Muscle of leg (tissue), 3 donors: ENCODE measurements at regions not wholly inside any gene's neighbourhood (a gene's known extent, or its start where the extent isn't known, plus 50 kb on each side); places are given as distances from the start of the nearest gene placed in this dataset.
"Not testable (repeated sequence)": the region's sequence is repeated elsewhere in the genome, so short reads cannot be mapped to it uniquely, and the experiment has no call there.

Experiments
- DNase-seq: peaks from one replicate; pipeline ENCODE4 v3.0.0; 2013
- H3K27ac ChIP-seq: one replicate; pipeline ENCODE4 v1.5.1; 2013; ENCODE audit warnings: mild to moderate bottlenecking, low read length, control low read depth
- H3K27me3 ChIP-seq: one replicate; pipeline ENCODE4 v1.6.1; 2013; ENCODE audit warnings: low read length; ENCODE audit not compliant: control insufficient read depth, insufficient read depth
- H3K36me3 ChIP-seq: one replicate; pipeline ENCODE4 v1.6.1; 2013; ENCODE audit warnings: low read length; ENCODE audit not compliant: control insufficient read depth, insufficient read depth
- H3K4me1 ChIP-seq: one replicate; pipeline ENCODE4 v1.6.1; 2013; ENCODE audit warnings: low read length; ENCODE audit not compliant: control insufficient read depth, insufficient read depth
- H3K4me3 ChIP-seq: one replicate; pipeline ENCODE4 v1.5.1; 2013; ENCODE audit warnings: low read length, control low read depth
- H3K9me3 ChIP-seq: replicated peaks from 2 replicates; pipeline ENCODE4 v1.6.1; 2013; ENCODE audit warnings: low read depth, low read length; ENCODE audit not compliant: control insufficient read depth
- WGBS: methylation state at CpG from one replicate; pipeline ENCODE4 v1.1.5; 2013; ENCODE audit warnings: missing lambda C conversion rate; ENCODE audit not compliant: insufficient coverage; 5-methylcytosine and 5-hydroxymethylcytosine counted together

- no peaks in the 10 kb centered on the region for H3K36me3 ChIP-seq
- H3K27me3 ChIP-seq = no peaks in the 10 kb centered on the region
- WGBS = no CpG with 5 or more reads among the region's 1 CpG
- H3K4me1 ChIP-seq = no peaks in the 10 kb centered on the region
- H3K27ac ChIP-seq = no peak overlapping the region
- no peaks in the 10 kb centered on the region for H3K9me3 ChIP-seq
- H3K4me3 ChIP-seq = no peak overlapping the region
- no peak for DNase-seq
Measured at GRCh38 chr2:78261454-78261853, 739.3 kb upstream of the LRRTM4 start.

GRCh38 chr2:78262089-78262488, 739.9 kb upstream of the LRRTM4 start:
- not testable (repeated sequence) for DNase-seq, H3K4me3 ChIP-seq, H3K9me3 ChIP-seq, H3K4me1 ChIP-seq, H3K27ac ChIP-seq, H3K27me3 ChIP-seq, H3K36me3 ChIP-seq
- 86% methylated on average over 7 of the region's 10 CpGs for WGBS

DNA sequence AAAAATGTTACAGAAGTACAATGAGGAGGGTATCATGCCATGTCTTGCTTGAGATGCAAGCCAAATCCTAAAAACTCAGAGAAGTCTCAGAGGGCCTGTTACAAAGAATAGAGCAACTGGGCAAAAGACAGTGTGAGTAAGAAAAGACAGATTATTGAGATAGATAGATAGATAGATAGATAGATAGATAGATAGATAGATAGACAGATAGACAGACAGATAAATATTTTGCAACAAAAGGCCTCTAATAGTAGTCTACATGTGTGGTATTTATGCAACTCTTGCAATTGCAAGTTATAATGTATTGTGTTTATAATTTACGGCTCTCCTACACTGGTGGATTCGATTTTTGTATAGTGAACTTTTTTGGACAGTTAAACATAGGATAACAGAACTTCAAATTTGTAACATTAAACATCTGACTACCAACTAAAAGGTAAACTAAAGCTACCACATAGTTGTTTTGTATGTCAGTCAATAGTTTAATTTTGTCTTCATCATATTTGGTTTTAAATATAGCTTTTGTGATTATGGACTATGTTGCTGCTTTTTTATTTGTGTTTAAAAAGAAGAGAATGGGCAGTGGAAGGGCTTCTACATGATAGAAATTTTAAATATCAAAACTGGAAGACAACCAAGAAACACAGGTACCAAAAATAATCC, 740.7 kb upstream of the LRRTM4 start:
- no peak for DNase-seq
- H3K9me3 ChIP-seq = no peaks in the 10 kb centered on the region
- no peaks in the 10 kb centered on the region for H3K27me3 ChIP-seq
- no peak overlapping the region for H3K4me3 ChIP-seq
- no peaks in the 10 kb centered on the region for H3K4me1 ChIP-seq
- H3K36me3 ChIP-seq = no peaks in the 10 kb centered on the region
- no CpG with 5 or more reads among the region's 2 CpGs for WGBS
- H3K27ac ChIP-seq = no peak overlapping the region

DNA sequence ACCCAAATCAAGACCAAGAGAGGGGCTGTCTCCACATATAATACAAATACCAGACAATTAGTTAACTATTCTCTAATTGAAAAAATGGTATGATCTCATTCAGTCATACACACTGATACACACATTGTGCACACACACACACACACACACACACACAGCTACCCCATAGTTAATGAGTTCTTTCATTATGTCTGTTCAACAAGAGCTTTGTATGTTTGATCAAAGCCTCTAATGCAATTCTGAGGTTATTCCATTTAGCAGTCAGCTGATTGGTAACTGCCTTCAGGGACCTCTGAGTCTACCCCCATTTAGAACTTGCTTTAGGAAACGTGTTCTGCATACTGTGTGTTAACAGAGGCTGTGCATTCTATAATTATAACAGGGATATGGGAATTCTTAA, 741.4 kb upstream of the LRRTM4 start:
- no peaks in the 10 kb centered on the region for H3K27me3 ChIP-seq
- no peaks in the 10 kb centered on the region for H3K36me3 ChIP-seq
- no peak overlapping the region for H3K27ac ChIP-seq
- WGBS = no CpG with 5 or more reads among the region's 1 CpG
- H3K9me3 ChIP-seq = no peaks in the 10 kb centered on the region
- no peaks in the 10 kb centered on the region for H3K4me1 ChIP-seq
- H3K4me3 ChIP-seq = no peak overlapping the region
- DNase-seq = no peak

GRCh38 chr2:78264130-78264529, 742.0 kb upstream of the LRRTM4 start:
- no peaks in the 10 kb centered on the region for H3K36me3 ChIP-seq
- no peaks in the 10 kb centered on the region for H3K9me3 ChIP-seq
- no peaks in the 10 kb centered on the region for H3K4me1 ChIP-seq
- no CpG with 5 or more reads among the region's 2 CpGs for WGBS
- DNase-seq = no peak
- no peak overlapping the region for H3K27ac ChIP-seq
- H3K27me3 ChIP-seq = no peaks in the 10 kb centered on the region
- no peak overlapping the region for H3K4me3 ChIP-seq

DNA sequence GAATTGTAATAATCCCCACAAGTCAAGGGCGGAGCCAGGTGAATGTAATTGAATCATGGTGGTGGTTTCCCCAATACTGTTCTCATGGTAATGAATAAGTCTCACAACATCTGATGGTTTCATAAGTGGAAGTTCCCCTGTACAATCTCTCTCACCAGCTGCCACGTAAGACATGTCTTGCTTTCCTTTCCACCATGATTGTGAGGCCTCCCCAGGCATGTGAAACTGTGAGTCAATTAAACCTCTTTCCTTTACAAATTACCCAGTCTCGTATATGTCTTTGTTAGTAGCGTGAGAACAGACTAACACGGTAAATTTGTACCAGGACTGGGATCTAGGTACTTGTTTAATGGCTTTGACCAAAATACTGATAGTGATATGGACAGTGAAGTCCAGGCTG, 744.3 kb upstream of the REG3G start:
- Histone ChIP-seq H3K27me3 (no peaks in the 10 kb centered on the region), H3K9me3 (peaks cover 2% of the 10 kb centered on the region), H3K27ac (no peak overlapping the region), H3K4me1 (no peaks in the 10 kb centered on the region), H3K36me3 (no peaks in the 10 kb centered on the region), H3K4me3 (no peak overlapping the region)
- WGBS = 80% methylated on average over 2 of the region's 5 CpGs
- DNase-seq = no peak

DNA sequence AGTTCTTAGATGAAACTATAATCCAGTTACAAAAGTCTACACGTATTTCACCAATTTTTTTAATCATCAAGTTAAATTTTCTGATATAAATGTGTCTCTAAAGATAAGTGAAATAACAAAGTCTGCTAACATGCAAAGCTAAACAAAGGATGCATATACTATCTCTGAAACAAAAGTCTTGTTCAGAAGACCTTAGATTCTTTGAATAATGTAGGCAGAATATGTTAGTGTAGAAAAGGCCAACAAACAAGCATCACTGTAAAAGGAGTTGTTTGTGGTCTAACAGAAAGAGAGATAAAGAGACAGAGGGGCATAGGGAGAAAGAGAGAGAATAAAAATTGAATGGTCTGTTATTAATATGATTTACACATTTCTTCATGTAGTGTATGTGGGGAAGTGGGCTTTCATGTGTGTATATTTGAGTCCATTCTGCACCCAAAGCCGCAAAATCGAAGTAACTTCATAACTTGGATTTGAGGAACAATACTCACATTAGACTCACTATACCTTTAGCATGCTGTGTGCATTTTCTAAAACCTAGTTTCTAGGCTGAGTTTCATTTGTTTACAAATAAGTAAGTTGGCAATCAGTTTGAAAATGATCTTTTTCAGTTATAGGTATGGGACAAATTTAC, 734.8 kb upstream of the REG3G start:
- no peak overlapping the region for H3K27ac ChIP-seq
- H3K4me1 ChIP-seq = no peaks in the 10 kb centered on the region
- H3K36me3 ChIP-seq = no peaks in the 10 kb centered on the region
- H3K4me3 ChIP-seq = no peak overlapping the region
- WGBS = no CpG with 5 or more reads among the region's 3 CpGs
- no peaks in the 10 kb centered on the region for H3K9me3 ChIP-seq
- no peaks in the 10 kb centered on the region for H3K27me3 ChIP-seq
- DNase-seq = no peak

- no CpG with 5 or more reads among the region's 1 CpG for WGBS
- Histone ChIP-seq H3K4me3 (no peak overlapping the region), H3K9me3 (no peaks in the 10 kb centered on the region), H3K36me3 (no peaks in the 10 kb centered on the region), H3K27ac (no peak overlapping the region), H3K27me3 (no peaks in the 10 kb centered on the region), H3K4me1 (no peaks in the 10 kb centered on the region)
- DNase-seq = no peak
Measured at GRCh38 chr2:78293768-78294167, 731.7 kb upstream of the REG3G start.

GRCh38 chr2:78301166-78301789, 724.2 kb upstream of the REG3G start:
- Histone ChIP-seq H3K27ac (no peak overlapping the region), H3K27me3 (no peaks in the 10 kb centered on the region), H3K4me1 (no peaks in the 10 kb centered on the region), H3K9me3 (no peaks in the 10 kb centered on the region), H3K36me3 (no peaks in the 10 kb centered on the region), H3K4me3 (no peak overlapping the region)
- no CpG with 5 or more reads among the region's 6 CpGs for WGBS
- DNase-seq = no peak

DNA sequence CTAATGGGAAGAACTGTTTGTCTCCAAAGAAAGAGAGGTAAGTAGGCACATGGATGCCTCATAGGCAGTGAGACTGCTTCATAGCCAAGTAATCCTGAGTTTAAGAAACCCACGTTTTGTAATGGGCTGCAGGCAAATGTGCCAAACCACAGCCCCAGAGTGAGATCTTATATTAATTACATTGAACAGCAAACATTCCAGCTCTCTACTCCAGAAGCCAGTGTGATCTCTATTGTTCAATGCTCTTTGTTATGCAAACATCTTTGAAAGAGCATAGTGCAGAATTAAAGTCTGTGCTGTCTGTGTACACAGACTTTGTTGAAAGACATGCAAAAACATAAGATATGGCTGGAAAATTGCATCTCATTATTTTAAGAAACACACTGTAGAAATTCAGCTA, 720.8 kb upstream of the REG3G start:
- Histone ChIP-seq H3K36me3 (no peaks in the 10 kb centered on the region), H3K4me1 (no peaks in the 10 kb centered on the region), H3K27me3 (no peaks in the 10 kb centered on the region), H3K27ac (no peak overlapping the region), H3K9me3 (no peaks in the 10 kb centered on the region), H3K4me3 (no peak overlapping the region)
- no CpG with 5 or more reads among the region's 1 CpG for WGBS
- DNase-seq = no peak
